HL-60 (cell line): ENCODE measurements at regions not wholly inside any gene's neighbourhood (a gene's known extent, or its start where the extent isn't known, plus 50 kb on each side); places are given as distances from the start of the nearest gene placed in this dataset.

Experiments
- CTCF ChIP-seq: IDR thresholded peaks from one replicate; pipeline ENCODE4 v1.5.1; 2011; ENCODE audit warnings: low read length, control low read depth, inconsistent platforms; ENCODE audit not compliant: insufficient read depth
- GABPA ChIP-seq: IDR thresholded peaks from 2 replicates; pipeline ENCODE4 v1.6.1; 2012; ENCODE audit warnings: low read depth
- POLR2AphosphoS5 ChIP-seq: IDR thresholded peaks from 2 replicates; pipeline ENCODE4 v1.6.1; 2012; ENCODE audit warnings: low read depth
- REST ChIP-seq: IDR thresholded peaks from 2 replicates; pipeline ENCODE4 v1.6.1; 2012; ENCODE audit warnings: low read depth; ENCODE audit not compliant: insufficient replicate concordance
- SPI1 ChIP-seq: IDR thresholded peaks from 2 replicates; pipeline ENCODE4 v1.6.1; 2012; ENCODE audit warnings: low read depth, mild to moderate bottlenecking, borderline replicate concordance

- no peak for TF ChIP-seq CTCF
- no peak for TF ChIP-seq POLR2AphosphoS5
- no peak for TF ChIP-seq GABPA
- TF ChIP-seq REST = no peak
- no peak for TF ChIP-seq SPI1
These were observed 71.6 kb upstream of the CD93 start for GRCh38 chr20:23157734-23158133.
